GM18951 (cell line): ENCODE measurements at regions not wholly inside any gene's neighbourhood (a gene's known extent, or its start where the extent isn't known, plus 50 kb on each side); places are given as distances from the start of the nearest gene placed in this dataset.
"Not testable (repeated sequence)": the region's sequence is repeated elsewhere in the genome, so short reads cannot be mapped to it uniquely, and the experiment has no call there.

Experiments
- POLR2A ChIP-seq: IDR thresholded peaks from 4 replicates; pipeline ENCODE4 v1.6.1; 2011; ENCODE audit warnings: mild to moderate bottlenecking; ENCODE audit not compliant: insufficient read length, insufficient read depth; ENCODE audit errors: extremely low read depth
- in situ Hi-C: fragments of 300-500 bp; cut with MboI; formaldehyde crosslinking; loops from one replicate; pipeline ENCODE4 v1.12.0; 2022; ENCODE audit warnings: low sequenced_read_pairs, mixed read lengths, inconsistent platforms; ENCODE audit not compliant: unreplicated experiment

DNA sequence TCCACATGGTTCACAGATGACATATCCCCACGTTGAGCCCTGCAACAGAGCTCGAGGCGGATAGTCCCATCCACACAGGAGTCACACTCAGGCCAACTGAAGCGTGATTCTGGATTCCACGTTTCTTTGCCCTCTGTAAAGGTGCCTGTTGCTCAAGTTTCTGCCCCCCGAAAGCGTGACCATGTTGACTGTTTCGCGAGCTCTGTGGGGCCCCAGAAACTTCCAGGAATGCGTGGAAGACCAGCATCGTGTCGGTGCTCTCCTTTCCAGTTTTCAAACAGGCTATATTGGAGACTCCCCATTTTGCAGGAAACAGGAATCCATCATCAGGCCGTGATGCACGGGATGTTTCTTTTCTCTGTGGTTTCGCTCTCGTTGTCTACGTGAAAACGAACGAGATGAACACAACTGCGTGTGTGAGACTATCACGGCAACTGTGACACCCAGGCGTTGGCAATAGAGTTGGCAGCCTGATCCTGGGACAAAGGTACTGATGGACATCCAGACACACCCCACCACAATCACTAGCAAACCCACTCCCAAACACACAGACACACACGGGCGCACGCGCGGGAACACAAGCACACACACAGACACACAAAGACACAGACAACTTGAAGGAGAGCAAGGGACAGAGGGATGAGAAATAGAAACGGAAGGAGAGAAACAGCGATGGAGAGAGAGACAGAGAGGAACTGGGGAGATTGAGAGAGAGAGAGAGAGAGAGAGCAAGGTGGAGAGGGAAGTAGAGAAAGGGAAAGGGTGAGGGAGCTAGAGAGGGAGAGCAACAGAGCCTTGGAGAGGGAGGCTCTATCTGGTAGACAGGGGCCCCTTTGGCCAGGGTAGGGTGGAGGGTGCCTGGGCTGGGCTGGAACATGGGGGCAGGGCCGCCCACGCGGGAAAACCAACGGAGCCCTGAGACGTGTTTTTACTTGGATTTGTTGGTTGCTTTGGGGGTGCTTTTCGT lies 1609.3 kb downstream of the SPATA31A7 start:
- in situ Hi-C loops: not testable (repeated sequence)
- peak; percentile 35 for TF ChIP-seq POLR2A

- in situ Hi-C loops: loop anchor here (25.0 kb wide), 1 partner anchor 1012 kb away; no protein-coding TSS in a partner anchor
Measured at GRCh38 chr9:62799851-62800371, 1610.1 kb downstream of the SPATA31A7 start.

DNA sequence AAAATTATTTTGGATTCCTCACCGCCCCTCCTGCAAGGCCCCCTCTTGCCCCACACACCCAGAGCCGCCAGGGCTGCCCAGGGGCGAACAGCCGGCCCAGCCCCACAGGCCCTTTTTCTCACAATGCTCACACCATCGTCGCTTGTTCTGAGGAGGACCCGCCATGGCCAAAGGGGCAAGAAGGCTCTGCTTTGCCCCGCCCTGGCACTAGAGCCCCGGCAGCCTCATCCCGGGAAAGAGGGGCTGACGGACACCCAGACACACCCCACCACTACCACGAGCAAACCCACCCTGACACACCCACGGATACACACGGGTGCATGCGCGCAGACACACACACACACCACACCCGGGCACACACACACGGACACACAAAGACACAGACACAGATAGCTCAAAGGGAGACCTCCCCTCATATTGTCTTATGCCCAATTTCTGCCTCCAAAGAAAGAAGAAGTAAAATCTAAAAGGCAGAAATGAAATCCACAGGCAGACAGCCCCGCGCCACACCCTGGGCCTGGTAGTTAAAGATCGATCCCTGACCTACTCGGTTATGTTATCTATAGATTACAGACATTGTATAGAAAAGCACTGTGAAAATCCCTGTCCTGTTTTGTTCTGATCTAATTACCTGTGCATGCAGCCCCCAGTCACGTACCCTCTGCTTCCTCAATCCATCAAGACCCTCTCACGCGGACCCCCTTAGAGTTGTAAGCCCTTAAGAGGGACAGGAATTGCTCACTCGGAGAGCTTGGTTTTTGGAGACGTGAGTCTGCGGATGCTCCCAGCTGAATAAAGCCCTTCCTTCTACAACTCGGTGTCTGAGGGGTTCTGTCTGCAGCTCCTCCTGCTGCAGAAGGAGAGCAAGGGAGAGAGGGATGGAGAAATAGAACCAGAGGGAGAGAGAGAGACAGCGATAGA lies 1610.9 kb downstream of the SPATA31A7 start:
- peak; percentile 35 for TF ChIP-seq POLR2A
- in situ Hi-C loops: loop anchor here (25.0 kb wide), 1 partner anchor 1012 kb away; no protein-coding TSS in a partner anchor

DNA sequence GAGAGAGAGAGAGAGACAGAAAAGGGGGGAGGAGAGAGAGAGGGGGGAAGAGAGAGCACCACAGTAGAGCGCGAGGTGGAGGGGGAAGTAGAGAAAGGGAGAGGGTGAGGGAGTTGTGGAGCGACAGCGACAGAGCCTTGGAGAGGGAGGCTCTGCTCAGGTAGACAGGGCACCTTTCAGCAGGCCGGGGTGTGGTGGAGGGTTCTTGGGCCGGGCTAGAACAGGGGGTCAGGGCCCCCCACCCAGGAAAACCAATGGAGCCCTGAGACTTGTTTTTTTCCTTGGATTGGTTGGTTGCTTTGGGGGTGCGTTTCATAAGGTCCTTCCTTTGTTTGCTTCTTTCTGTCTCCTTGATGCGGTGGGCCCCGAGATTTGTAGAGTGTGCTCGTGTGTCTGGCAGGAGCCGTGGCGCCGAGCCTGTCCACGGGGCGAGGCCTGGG lies 1611.6 kb downstream of the SPATA31A7 start:
- in situ Hi-C loops: loop anchor here (25.0 kb wide), 1 partner anchor 1011 kb away; no protein-coding TSS in a partner anchor

- TF ChIP-seq POLR2A: peak; percentile 82
- in situ Hi-C loops: loop anchor here (25.0 kb wide), 1 partner anchor 1010 kb away; no protein-coding TSS in a partner anchor
Measured at GRCh38 chr9:62801961-62802718, 1612.3 kb downstream of the SPATA31A7 start.

DNA sequence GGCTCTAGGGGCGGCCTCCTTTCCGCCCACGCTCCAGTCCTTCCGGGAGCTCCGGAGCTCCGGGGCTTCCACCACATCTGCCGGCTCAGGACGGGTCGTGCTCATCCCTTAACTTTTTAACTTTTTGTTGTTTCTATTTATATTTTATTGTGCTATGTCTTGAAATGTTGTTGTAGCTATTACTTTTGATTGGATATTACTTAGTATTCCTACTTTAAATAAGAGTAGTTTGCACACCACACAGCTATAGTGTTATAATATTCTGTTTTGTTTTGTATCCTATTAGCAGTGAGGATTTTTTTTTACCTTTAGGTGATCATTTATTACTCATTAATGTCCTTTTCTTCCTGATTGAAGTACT lies 1612.9 kb downstream of the SPATA31A7 start:
- in situ Hi-C loops: loop anchor here (25.0 kb wide), 1 partner anchor 1010 kb away; no protein-coding TSS in a partner anchor

DNA sequence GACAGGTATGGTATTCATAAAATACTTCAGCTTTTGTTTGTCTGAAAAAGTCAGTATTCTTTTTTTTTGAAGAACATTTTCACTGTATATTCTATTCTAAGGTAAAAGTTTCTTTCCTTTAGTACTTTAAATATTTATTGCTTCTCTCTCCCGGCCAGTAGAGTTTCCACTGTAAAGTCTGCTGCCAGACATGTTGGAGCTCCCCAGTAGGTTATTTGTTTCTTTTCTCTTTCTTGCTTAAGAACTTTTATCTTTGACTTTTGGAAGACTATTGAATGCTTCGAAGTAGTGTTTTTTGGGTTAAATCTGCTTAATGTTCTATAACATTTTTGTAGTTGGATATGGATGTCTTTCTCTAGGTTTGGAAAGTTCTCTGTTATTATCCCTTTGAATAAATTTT lies 1613.3 kb downstream of the SPATA31A7 start:
- in situ Hi-C loops: loop anchor here (25.0 kb wide), 1 partner anchor 1009 kb away; no protein-coding TSS in a partner anchor

GRCh38 chr9:62804314-62804713 lies 1614.5 kb downstream of the SPATA31A7 start:
- in situ Hi-C loops: loop anchor here (25.0 kb wide), 1 partner anchor 1008 kb away; no protein-coding TSS in a partner anchor

DNA sequence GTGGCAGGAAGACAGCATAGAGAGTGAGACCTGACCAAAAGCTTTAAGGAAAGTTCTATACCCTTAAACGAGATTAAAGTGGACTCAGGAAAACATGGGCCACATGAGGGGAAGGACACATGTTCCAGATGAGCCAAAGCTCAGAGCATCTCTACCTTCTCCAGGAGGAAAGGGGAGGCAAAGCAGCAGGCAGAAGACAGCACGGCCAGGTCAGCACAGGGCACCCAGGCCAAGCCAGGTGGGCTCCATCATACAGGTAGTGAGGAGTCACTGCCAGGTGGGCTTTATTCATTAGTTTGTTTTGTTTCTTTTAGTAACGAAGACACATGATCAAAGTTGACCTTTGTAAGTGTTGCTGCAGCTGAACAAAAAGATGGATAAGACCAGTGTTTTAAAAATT lies 1617.6 kb downstream of the SPATA31A7 start:
- in situ Hi-C loops: loop anchor here (25.0 kb wide), 1 partner anchor 1005 kb away; no protein-coding TSS in a partner anchor

- in situ Hi-C loops: loop anchor here (25.0 kb wide), 1 partner anchor 1004 kb away; no protein-coding TSS in a partner anchor
Measured at GRCh38 chr9:62808081-62808480, 1618.2 kb downstream of the SPATA31A7 start.

- in situ Hi-C loops: loop anchor here (25.0 kb wide), 1 partner anchor 1002 kb away; no protein-coding TSS in a partner anchor
Measured at GRCh38 chr9:62810318-62810717, 1620.5 kb downstream of the SPATA31A7 start.

DNA sequence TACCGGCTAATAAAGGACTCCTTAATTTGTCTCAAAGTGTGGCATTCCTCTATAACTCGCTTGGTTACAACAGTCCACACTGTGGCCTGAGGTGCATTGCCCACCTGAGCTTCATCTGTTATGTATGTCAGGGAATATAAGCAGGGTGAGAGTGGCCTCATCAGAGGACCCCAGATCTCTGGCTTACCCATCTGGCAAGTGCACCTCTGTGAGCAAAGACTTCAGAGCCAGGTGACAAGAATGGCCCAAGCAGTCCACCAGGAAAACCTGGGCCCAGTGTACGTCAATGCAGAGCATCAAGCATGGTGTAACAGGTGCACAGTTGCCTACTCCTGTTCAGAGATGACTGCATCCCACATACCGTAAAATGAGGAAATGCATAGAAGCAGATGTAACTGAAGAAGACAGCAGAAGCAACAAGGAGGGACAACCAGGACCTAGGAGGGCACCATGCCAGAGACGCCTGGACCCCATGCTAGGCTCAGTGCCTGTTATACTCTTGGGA lies 1621.0 kb downstream of the SPATA31A7 start:
- in situ Hi-C loops: loop anchor here (25.0 kb wide), 1 partner anchor 1001 kb away; no protein-coding TSS in a partner anchor

DNA sequence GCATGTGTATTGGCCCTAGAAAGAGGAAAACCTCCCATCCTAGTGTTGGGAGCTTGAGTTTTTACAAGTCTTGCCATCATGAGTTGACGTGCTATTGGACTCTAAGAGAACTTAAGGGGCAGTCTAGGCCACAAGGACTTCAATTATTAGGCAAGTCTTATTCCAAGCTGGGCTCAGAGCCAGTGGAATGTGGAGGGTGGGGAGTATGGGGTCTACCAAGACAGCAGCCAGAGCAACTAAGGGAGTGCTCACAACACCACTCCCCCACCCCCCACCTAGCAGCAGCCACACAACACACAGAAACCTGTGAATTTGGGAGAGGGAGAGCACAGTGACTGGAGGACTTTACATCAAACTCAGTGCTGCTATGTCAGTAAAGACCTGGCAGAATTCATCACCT lies 1625.6 kb downstream of the SPATA31A7 start:
- in situ Hi-C loops: loop anchor here (25.0 kb wide), 1 partner anchor 997 kb away; no protein-coding TSS in a partner anchor

DNA sequence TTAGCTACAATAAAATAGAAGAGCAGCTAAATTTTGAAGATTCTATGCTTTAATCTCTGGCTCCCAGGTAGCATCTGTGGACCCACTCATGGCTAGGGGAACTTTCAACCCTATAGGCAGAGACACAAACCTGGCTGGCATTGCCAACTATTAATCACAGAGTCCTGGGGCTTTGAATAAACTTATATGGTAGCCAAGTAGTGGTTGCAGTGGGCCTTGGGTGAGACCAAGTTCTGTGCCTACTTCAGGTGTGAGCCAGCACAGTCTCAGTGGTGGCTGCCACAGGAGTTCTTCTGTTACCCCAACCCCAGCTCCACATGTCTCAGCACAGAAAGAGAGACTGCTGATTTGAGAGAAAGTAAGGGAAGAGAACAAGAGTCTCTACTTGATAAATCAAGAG lies 1626.5 kb downstream of the SPATA31A7 start:
- in situ Hi-C loops: loop anchor here (25.0 kb wide), 1 partner anchor 996 kb away; no protein-coding TSS in a partner anchor

- in situ Hi-C loops: loop anchor here (25.0 kb wide), 1 partner anchor 995 kb away; no protein-coding TSS in a partner anchor
Measured at GRCh38 chr9:62817214-62817613, 1627.4 kb downstream of the SPATA31A7 start.

DNA sequence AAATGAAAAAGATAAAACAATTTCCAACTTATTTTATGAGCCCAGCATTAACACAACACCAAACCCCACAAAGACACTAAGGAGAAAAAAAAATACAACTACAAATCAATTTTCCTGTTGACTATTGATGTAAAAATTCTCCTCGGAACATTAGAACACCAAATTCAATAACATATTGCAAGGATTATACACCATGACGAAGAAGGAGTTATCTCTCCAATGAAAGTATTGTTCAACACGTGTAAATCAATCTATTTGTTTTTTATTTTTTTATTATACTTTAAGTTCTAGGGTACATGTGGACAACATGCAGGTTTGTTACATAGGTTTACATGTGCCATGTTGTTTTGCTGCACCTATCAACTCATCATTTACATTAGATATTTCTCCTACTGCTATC lies 1632.3 kb downstream of the SPATA31A7 start:
- in situ Hi-C loops: loop anchor here (25.0 kb wide), 1 partner anchor 990 kb away; no protein-coding TSS in a partner anchor
